NCI-H82 (cell line): ENCODE measurements at regions not wholly inside any gene's neighbourhood (a gene's known extent, or its start where the extent isn't known, plus 50 kb on each side); places are given as distances from the start of the nearest gene placed in this dataset.
"Not testable (repeated sequence)": the region's sequence is repeated elsewhere in the genome, so short reads cannot be mapped to it uniquely, and the experiment has no call there.

Experiments used
- DNase-seq: peaks from one replicate; lab custom pipeline; 2025; lab: John Stamatoyannopoulos, UW

DNA sequence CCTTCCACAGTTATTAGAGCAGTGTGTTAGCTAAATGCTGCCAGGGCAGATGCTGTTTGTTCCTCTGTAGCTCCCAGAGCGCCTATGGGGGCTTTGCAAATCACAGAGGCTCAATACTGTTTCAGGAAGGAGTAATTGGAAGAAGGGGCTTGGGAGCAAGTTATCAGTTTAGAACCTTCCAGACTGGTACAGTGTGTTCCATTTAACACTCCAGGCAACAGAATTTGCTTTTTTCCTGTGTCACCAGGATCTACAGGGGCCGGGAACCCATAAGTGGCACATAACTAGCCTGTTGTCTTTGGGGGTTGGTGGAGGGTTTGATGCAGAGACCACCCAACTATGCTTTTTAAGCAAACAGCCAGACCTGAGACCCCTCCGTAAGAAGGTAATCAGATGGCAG lies 307.3 kb upstream of the KCNN2 start:
- DNase-seq = peak; percentile 57

- peak; percentile 88 for DNase-seq
Measured at GRCh38 chr5:114055318-114056184, 306.3 kb upstream of the KCNN2 start.

- no peak for DNase-seq
Measured at GRCh38 chr5:114056185-114056538, 305.7 kb upstream of the KCNN2 start.

- DNase-seq = no peak
Measured at GRCh38 chr5:114060866-114061265, 301.0 kb upstream of the KCNN2 start.

- DNase-seq = no peak
Measured at GRCh38 chr5:114062932-114063867, 298.7 kb upstream of the KCNN2 start.

DNA sequence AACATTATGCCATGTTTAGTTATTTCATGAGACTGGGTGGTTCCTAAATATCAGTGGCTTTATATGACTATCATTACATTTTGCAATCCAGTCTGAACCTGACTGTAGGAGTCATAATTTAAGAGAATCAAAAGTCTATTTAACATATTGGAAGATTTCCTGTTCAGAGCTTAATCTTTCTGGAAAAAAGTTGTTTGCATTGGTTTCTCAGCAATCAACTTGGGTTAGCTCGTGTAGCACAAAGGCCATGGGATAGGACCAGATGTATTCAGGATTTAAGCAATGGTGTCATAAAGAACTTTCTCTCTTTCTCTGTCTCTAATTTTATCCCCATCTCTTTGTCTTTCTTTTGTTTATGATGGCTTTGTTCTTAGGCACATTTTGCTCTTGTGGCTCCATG lies 296.0 kb upstream of the KCNN2 start:
- no peak for DNase-seq

DNA sequence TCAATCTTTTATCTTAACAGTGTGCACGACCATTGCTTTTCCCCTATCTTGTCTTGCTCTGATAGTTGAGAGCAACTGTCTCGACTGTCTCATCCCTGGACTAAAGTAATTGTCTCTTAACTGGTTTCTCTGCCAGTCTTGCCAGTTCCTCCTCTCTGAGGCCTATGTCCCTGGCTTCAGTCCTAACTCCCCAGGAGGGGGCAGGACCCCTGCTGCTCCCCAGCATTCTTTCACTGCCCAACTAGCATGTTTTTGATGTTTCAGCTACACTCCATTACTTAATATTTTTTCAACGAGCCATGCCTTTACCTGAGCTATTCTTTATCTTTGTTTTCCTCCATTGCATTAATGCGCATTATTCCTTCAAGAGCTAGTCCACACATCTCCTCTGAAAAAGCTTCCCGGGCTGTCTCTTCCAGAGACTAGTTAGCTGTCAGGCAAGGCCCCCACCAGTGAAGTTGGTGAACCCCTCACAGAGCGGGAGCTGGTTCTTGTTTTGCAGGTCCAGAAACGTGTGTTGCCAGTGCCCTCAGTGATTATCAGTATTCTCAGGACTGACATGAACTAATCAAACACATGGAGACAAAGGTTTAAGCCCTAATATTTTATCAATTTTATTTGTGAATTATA lies 291.7 kb upstream of the KCNN2 start:
- DNase-seq = no peak

GRCh38 chr5:114089259-114089658 lies 272.6 kb upstream of the KCNN2 start:
- no peak for DNase-seq

DNA sequence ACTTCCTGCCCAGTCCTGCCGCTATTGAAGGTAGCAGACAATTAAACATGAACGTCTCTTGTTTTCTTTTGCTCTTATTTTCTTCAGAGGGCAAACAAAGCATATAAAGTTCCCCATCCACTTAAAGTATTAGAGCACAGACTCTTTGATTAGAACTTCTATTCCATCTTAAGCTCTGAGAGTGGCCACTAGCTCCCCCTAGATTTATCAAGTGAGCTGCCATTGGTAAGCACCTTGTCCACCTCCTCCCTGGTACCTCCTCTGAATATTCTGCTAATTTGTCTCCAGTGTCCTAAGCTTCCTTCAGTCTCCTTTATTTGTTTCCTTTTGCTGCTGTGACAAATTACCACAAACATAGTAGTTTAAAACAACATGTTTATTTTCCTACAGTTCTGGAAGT lies 264.3 kb upstream of the KCNN2 start:
- peak; percentile 23 for DNase-seq

DNA sequence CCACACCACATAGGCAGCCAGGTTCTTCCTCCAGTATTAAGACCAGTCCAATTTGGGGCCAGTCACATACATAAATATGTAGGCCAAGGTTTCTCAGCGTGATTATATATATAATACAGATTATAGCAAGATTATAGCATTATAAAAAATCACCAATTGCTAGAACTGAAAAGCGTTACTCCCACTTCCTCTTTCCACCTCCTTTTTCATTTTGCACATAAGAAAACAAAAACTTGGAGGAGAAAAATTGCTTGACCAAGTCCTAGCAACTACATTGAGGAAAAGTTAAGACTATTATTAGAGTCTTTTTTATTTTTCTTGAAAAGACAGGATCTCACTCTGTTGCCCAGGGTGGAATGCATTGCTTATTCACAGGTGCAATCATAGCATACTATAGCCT lies 262.7 kb upstream of the KCNN2 start:
- no peak for DNase-seq

DNA sequence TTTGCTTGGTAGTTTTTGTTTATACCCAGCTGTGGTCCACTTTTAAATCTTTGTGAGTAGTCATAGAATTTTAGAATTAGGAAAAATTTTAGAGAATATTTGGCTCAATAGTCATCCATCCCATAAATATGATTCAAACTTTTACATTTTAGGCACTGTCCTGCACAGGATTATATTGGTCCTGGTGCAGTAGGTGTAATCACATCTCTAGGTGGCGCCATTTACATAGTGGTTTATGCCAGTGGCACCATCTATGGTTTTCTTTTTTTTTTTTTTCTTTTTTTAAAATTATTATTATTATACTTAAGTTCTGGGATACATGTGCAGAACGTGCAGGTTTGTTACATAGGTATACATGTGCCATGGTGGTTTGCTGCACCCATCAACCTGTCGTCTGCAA lies 260.7 kb upstream of the KCNN2 start:
- peak; percentile 67 for DNase-seq

GRCh38 chr5:114113604-114114003 lies 248.3 kb upstream of the KCNN2 start:
- no peak for DNase-seq

- DNase-seq = no peak
Measured at GRCh38 chr5:114116981-114117380, 244.9 kb upstream of the KCNN2 start.

GRCh38 chr5:114118511-114118910 lies 243.4 kb upstream of the KCNN2 start:
- no peak for DNase-seq

DNA sequence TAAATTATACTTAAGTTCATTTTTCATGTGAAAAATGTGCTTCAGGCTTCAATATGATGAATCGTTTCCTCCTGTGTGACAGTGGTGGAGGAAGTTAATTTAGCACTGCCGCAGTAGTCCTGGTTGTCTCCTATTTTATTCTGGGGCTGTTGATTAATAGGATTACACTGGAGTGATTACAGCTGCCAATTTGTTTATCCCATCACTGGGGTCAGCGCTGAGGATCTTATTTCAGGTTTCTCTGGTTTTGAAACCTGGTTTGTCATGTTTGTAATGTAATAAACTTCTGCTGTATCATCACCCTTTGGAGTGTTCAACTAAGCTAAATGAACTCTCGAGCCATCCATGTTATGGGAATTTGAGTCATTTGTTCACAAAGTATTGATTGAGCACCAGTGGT lies 241.7 kb upstream of the KCNN2 start:
- DNase-seq = peak; percentile 76

- no peak for DNase-seq
Measured at GRCh38 chr5:114122852-114123251, 239.0 kb upstream of the KCNN2 start.

- no peak for DNase-seq
Measured at GRCh38 chr5:114123654-114124053, 238.2 kb upstream of the KCNN2 start.

DNA sequence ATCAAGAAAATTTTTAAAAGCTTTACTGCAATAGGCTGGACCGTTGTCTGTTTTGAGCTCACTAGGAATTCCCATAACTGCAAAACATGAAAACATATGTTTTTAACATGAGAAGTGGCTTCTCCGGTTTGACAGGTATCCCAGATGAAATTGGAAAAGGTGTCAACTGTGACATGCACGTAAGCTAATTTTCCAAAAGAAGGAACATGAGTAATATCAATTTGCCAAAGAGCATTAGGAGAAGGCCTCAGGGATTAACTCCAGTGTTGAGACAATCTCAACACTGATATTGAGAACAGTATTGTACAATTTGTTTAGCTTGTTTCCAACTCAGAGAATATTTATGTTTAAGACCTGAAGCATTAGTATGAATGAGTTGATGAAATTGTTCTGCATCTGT lies 215.5 kb upstream of the KCNN2 start:
- DNase-seq = no peak

GRCh38 chr5:114148253-114148652 lies 213.6 kb upstream of the KCNN2 start:
- no peak for DNase-seq

DNA sequence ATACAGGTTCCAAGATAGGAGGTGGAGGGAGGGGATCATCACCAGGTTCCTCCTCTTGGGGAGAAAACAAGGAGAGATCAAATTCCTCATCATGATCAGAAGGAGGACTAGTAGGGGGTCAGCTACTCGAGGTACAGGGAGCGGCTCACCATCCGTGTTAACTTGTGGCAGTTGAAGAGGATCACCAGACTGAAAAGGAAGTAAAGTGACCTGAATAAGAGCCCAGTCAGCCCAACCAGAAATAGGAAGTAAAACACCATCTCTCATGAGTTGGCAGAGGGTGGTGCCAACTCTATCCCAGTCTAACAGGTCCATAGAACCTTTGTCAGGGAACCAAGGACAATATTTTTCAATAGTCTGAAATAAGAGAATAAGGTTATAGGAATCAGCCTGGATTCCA lies 213.1 kb upstream of the KCNN2 start:
- not testable (repeated sequence) for DNase-seq

DNA sequence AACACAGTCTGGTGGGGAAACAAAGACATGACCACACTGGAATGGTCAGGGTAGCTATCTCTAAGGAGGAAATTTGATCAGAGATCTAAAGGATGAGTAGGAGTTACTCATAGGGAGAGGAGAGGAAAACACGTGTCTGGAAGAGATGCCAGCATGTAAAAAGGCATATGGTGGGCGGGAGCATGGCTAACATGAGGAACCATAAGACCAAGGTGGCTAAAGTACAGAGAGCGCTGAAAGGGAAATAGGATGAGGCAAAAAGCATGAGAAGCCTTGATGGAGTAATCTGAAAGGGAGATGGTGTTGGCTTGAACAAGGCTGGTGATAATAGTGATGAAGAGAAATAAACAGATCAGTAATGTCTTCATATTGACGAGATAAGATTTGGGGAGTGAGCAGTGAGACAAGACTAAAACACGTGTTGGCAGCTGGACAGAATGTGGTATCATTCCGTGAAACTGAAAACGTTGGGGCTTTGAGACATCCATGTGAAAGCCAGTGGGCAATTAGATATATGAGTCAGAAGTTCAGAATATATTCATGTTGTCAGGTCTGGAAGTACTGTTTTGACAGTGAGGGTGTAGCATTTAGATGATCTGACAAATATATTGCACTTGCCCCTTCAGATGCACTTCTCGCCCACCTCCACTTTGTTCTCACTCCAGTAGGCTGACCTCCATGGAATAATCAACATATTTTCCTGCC lies 209.1 kb upstream of the KCNN2 start:
- no peak for DNase-seq

DNA sequence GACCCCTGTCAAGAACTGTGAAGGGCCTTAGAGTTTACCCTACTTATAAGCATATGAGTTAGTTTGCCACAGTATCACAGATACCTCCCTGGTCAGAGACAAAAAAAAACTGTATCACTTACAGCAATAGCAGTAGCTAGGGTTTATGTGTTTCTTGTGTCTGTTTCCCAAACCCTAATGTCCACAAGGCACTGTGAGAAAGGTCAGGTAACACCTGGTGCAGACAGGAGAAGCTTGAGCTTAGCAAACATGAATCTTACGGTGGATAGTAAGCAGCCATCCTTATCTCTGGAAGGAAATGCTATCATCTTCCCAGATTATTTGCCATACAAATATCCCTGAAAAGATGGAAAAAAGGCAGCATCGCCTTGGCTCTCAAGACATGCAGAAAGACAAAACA lies 208.5 kb upstream of the KCNN2 start:
- no peak for DNase-seq
